Ishikawa (cell line): ENCODE measurements at regions not wholly inside any gene's neighbourhood (a gene's known extent, or its start where the extent isn't known, plus 50 kb on each side); places are given as distances from the start of the nearest gene placed in this dataset.

ENCODE experiments used
- CEBPB ChIP-seq: IDR thresholded peaks from 2 replicates; pipeline ENCODE4 v1.6.1; 2012
- CREB1 ChIP-seq: IDR thresholded peaks from 2 replicates; pipeline ENCODE4 v1.6.1; 2012; ENCODE audit warnings: low read depth
- EP300 ChIP-seq: IDR thresholded peaks from 2 replicates; pipeline ENCODE4 v1.6.1; 2012; ENCODE audit warnings: borderline replicate concordance
- FOXM1 ChIP-seq: IDR thresholded peaks from 2 replicates; pipeline ENCODE4 v1.6.1; 2012; ENCODE audit warnings: low read depth, borderline replicate concordance
- NFIC ChIP-seq: IDR thresholded peaks from 2 replicates; pipeline ENCODE4 v1.6.1; 2012
- RAD21 ChIP-seq: IDR thresholded peaks from 2 replicates; pipeline ENCODE4 v1.6.1; 2012; ENCODE audit warnings: low read depth
- TAF1 ChIP-seq: IDR thresholded peaks from 2 replicates; pipeline ENCODE4 v1.6.1; 2012; ENCODE audit warnings: low read depth, mild to moderate bottlenecking
- TCF12 ChIP-seq: IDR thresholded peaks from 2 replicates; pipeline ENCODE4 v1.6.1; 2012; ENCODE audit warnings: low read depth
- YY1 ChIP-seq: IDR thresholded peaks from 2 replicates; pipeline ENCODE4 v1.6.1; 2012; ENCODE audit warnings: low read depth
- TF ChIP-seq, protein P1 (sequence below): IDR thresholded peaks from 2 replicates; pipeline ENCODE4 v1.6.1; 2012

DNA sequence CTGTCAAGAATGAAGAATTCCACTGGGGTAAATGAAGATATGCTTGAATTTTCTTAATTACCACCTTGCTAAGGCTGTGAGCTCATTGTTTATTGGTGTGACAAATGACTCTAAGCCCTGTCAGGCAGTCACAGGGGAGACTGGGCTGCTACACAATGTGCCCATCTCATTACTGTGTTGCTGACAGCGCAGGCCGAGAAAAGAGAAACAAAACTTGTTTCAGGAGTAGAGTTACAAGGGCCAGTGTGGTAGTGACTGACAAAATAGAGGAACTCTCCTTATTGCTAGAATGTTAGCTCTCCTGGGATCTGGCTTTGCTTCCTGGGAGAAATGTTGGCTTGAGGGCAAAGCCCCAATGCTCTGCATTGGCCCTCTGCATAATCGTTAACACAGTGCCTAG lies 130.4 kb upstream of the CRBN start:
- TF ChIP-seq RAD21 (no peak), FOXM1 (no peak), CREB1 (no peak), CEBPB (no peak), YY1 (no peak), TCF12 (no peak), NFIC (no peak), TAF1 (no peak), EP300 (no peak)
- TF ChIP-seq, protein P1, sequence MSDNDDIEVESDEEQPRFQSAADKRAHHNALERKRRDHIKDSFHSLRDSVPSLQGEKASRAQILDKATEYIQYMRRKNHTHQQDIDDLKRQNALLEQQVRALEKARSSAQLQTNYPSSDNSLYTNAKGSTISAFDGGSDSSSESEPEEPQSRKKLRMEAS = no peak
